DOHH2 (cell line): ENCODE measurements at regions not wholly inside any gene's neighbourhood (a gene's known extent, or its start where the extent isn't known, plus 50 kb on each side); places are given as distances from the start of the nearest gene placed in this dataset.

Source experiments
- H3F3A ChIP-seq: fragments of 200-600 bp; sonication (generic), shearing (Covaris generic); 2 replicates; pipeline ENCODE4 v1.6.0; 2016; ENCODE audit warnings: antibody characterized with exemption, mild to moderate bottlenecking; ENCODE audit not compliant: control insufficient read depth, insufficient read depth
- H3K27ac ChIP-seq: fragments of 200-600 bp; sonication (generic); 2 replicates; pipeline ENCODE4 v1.5.1; 2014; ENCODE audit warnings: low read depth, mild to moderate bottlenecking, low read length, moderate library complexity
- H3K27me3 ChIP-seq: fragments of 200-600 bp; sonication (generic); 2 replicates; pipeline ENCODE4 v1.6.1; 2014; ENCODE audit warnings: mild to moderate bottlenecking, low read length, mixed read lengths; ENCODE audit not compliant: control insufficient read depth
- H3K36me3 ChIP-seq: fragments of 200-600 bp; sonication (generic); 2 replicates; pipeline ENCODE4 v1.6.1; 2014; ENCODE audit warnings: mild to moderate bottlenecking, low read length, moderate library complexity, mixed read lengths; ENCODE audit not compliant: control insufficient read depth
- H3K4me1 ChIP-seq: fragments of 200-600 bp; sonication (generic); 2 replicates; pipeline ENCODE4 v1.6.1; 2014; ENCODE audit warnings: mild to moderate bottlenecking, low read length, mixed read lengths; ENCODE audit not compliant: control insufficient read depth
- H3K4me2 ChIP-seq: fragments of 200-600 bp; sonication (generic); 2 replicates; pipeline ENCODE4 v1.6.0; 2014; ENCODE audit warnings: mild to moderate bottlenecking, low read length, moderate library complexity
- H3K4me3 ChIP-seq: fragments of 200-600 bp; sonication (generic); 2 replicates; pipeline ENCODE4 v1.5.1; 2014; ENCODE audit warnings: mild to moderate bottlenecking, low read length, mixed read lengths
- H3K79me2 ChIP-seq: fragments of 200-600 bp; sonication (generic); 2 replicates; pipeline ENCODE4 v1.6.1; 2014; ENCODE audit warnings: mild to moderate bottlenecking, low read length, mixed read lengths; ENCODE audit not compliant: control insufficient read depth
- H3K9me2 ChIP-seq: fragments of 200-600 bp; sonication (generic); replicated peaks from 2 replicates; pipeline ENCODE4 v1.6.1; 2014; ENCODE audit warnings: mild to moderate bottlenecking, low read length, mixed read lengths; ENCODE audit not compliant: control insufficient read depth
- H3K9me3 ChIP-seq: fragments of 200-600 bp; sonication (generic); 2 replicates; pipeline ENCODE4 v1.6.1; 2014; ENCODE audit warnings: antibody characterized with exemption, low read length, mixed read lengths; ENCODE audit not compliant: control insufficient read depth, insufficient read depth
- H4K20me1 ChIP-seq: fragments of 200-600 bp; sonication (generic); 2 replicates; pipeline ENCODE4 v1.6.0; 2014; ENCODE audit warnings: low read depth, mild to moderate bottlenecking, antibody characterized with exemption, low read length, moderate library complexity; ENCODE audit not compliant: control insufficient read depth, insufficient read depth
- CTCF ChIP-seq: fragments of 200-600 bp; sonication (generic); IDR thresholded peaks from one replicate; pipeline ENCODE4 v1.5.1; 2014; ENCODE audit warnings: antibody characterized with exemption, mild to moderate bottlenecking, low read depth, low read length; ENCODE audit not compliant: poor library complexity, severe bottlenecking
- EZH2phosphoT487 ChIP-seq: fragments of 200-600 bp; sonication (generic); IDR thresholded peaks from 2 replicates; pipeline ENCODE4 v1.6.1; 2017; ENCODE audit warnings: borderline replicate concordance, mild to moderate bottlenecking, antibody characterized with exemption, low read length, moderate library complexity, mixed read lengths

DNA sequence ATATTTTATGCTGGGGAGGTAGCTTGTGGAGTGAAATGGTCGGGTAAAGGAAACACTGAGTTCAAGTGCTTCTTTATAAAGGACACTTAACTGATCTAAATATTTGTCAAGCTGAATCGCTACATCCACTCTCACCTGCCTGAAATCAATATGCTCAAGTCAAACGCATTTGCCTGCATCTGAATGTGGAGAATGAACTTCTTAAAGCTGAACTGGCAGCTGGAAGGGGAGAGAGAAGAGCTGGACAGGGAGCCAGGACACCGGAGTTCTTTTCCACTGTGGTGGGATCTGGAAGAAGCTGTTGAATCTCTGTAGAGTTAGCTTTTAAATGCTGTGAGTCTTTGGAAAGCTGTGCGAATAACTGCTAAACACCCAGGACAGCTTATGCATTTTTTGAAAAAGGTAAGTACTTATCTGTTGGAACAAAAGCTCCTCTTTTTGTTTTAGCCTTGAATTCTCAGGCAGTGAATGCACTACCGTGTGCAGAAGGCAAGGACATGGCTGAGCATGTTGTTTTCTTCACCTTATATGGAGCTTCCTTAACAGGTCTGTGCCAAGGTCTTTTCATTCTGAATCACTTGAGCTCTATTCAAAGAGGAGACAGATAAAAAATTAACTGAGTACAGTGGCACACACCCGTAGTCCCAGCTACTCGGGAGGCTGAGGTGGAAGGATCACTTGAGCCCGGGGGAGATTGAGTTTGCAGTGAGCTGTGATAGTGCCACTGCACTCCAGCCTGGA lies 74.2 kb upstream of the KLF7 start:
- H3F3A ChIP-seq, result no peaks in the 10 kb centered on the region
- H3K79me2 ChIP-seq, result no peaks in the 10 kb centered on the region
- TF ChIP-seq CTCF (no peak), EZH2phosphoT487 (no peak)
- no peaks in the 10 kb centered on the region for H3K9me3 ChIP-seq
- H3K4me2 ChIP-seq, result no peak overlapping the region
- H4K20me1 ChIP-seq, result no peaks in the 10 kb centered on the region
- H3K27ac ChIP-seq, result no peak overlapping the region
- H3K4me1 ChIP-seq, result no peaks in the 10 kb centered on the region
- no peaks in the 10 kb centered on the region for H3K36me3 ChIP-seq
- no peaks in the 10 kb centered on the region for H3K9me2 ChIP-seq
- H3K4me3 ChIP-seq, result no peak overlapping the region
- H3K27me3 ChIP-seq, result no peaks in the 10 kb centered on the region; the same call in 1 of the 2 replicates

DNA sequence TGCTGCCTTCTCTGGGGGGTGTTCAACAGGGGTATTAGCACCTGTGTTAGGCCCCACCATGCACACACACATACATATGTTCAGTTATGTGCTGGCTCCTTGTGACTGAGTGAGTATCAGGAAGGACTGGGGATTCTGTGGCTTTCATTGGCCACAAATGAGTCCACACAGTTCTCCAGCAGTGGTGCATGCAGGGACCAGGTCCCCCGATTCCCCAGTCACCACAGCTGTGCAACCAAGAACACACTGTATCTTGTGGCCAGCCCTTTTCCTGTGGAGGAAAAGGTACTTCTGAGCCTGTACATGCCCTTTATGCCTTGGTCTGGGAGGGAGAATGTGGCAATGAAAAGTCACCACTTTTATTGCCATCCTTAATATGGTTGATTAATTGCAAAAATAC lies 74.9 kb upstream of the KLF7 start:
- no peaks in the 10 kb centered on the region for H3K79me2 ChIP-seq
- TF ChIP-seq CTCF, result no peak
- no peak for TF ChIP-seq EZH2phosphoT487
- H3K36me3 ChIP-seq, result no peaks in the 10 kb centered on the region
- H3K4me1 ChIP-seq, result no peaks in the 10 kb centered on the region
- H3K9me2 ChIP-seq, result no peaks in the 10 kb centered on the region
- H3K4me3 ChIP-seq, result no peak overlapping the region
- no peaks in the 10 kb centered on the region for H4K20me1 ChIP-seq
- no peaks in the 10 kb centered on the region for H3F3A ChIP-seq
- H3K27ac ChIP-seq, result no peak overlapping the region
- no peaks in the 10 kb centered on the region for H3K9me3 ChIP-seq
- H3K4me2 ChIP-seq, result no peak overlapping the region
- no peaks in the 10 kb centered on the region; the same call in 1 of the 2 replicates for H3K27me3 ChIP-seq

- no peaks in the 10 kb centered on the region for H3K79me2 ChIP-seq
- H3K9me2 ChIP-seq, result no peaks in the 10 kb centered on the region
- TF ChIP-seq CTCF, result no peak
- no peak for TF ChIP-seq EZH2phosphoT487
- no peak overlapping the region for H3K27ac ChIP-seq
- no peak overlapping the region for H3K4me2 ChIP-seq
- no peaks in the 10 kb centered on the region; the same call in 1 of the 2 replicates for H3K27me3 ChIP-seq
- H3K4me1 ChIP-seq, result no peaks in the 10 kb centered on the region
- H3K9me3 ChIP-seq, result no peaks in the 10 kb centered on the region
- H3K36me3 ChIP-seq, result no peaks in the 10 kb centered on the region
- H3F3A ChIP-seq, result no peaks in the 10 kb centered on the region
- H3K4me3 ChIP-seq, result no peak overlapping the region
- no peaks in the 10 kb centered on the region for H4K20me1 ChIP-seq
These were observed 75.5 kb upstream of the KLF7 start for GRCh38 chr2:207241198-207241597.
